SK-N-SH (cell line): ENCODE measurements at regions not wholly inside any gene's neighbourhood (a gene's known extent, or its start where the extent isn't known, plus 50 kb on each side); places are given as distances from the start of the nearest gene placed in this dataset.

Source experiments
- CTCF ChIA-PET: fragments of 300-600, 350-600 bp; formaldehyde crosslinking; extraction: SDS; loops from one replicate; lab custom pipeline; 2021; lab: Yijun Ruan, JAX
- POLR2A ChIA-PET: fragments of 350-600 bp; sonication (Branson Sonifier 250); formaldehyde crosslinking; extraction: SDS; loops from one replicate; lab custom pipeline; 2020; ENCODE audit warnings: antibody characterized with exemption, inconsistent platforms; lab: Yijun Ruan, JAX
- DNase-seq: peaks from one replicate; pipeline ENCODE4 v3.0.0; 2012
- H2AFZ ChIP-seq: fragments of 200-600 bp; sonication (generic); 2 replicates; pipeline ENCODE4 v1.8.1; 2016; ENCODE audit warnings: antibody characterized with exemption, mild to moderate bottlenecking, low read depth
- H3F3A ChIP-seq: fragments of 200-600 bp; sonication (generic); replicated peaks from 2 replicates; pipeline ENCODE3; 2016; ENCODE audit warnings: antibody characterized with exemption, mild to moderate bottlenecking; ENCODE audit not compliant: insufficient read depth
- H3K27ac ChIP-seq, 2 experiments: fragments of 200-500 bp in 1 of 2; fragments of 200-600 bp in 1 of 2; sonication (Bioruptor generic) in 1 of 2; sonication (generic), shearing (Covaris generic) in 1 of 2; 2 replicates each; pipeline versions ENCODE4 v1.5.1 to v1.6.1; 2014 to 2016; ENCODE audit warnings: low read depth in 2 of 2, inconsistent platforms in 1 of 2, low read length in 1 of 2, mild to moderate bottlenecking in 1 of 2, mixed read lengths in 1 of 2
- H3K27me3 ChIP-seq: fragments of 200-600 bp; sonication (generic), shearing (Covaris generic); 2 replicates; pipeline ENCODE4 v1.6.1; 2016; ENCODE audit warnings: mixed run types; ENCODE audit not compliant: insufficient read depth
- H3K36me3 ChIP-seq, 2 experiments: fragments of 200-500 bp in 1 of 2; fragments of 200-600 bp in 1 of 2; sonication (Bioruptor generic) in 1 of 2; sonication (generic) in 1 of 2; replicated peaks in 1 of 2; 2 replicates each; pipeline versions ENCODE3 to v1.5.1; 2014 to 2016; ENCODE audit warnings: low read length in 1 of 2, mild to moderate bottlenecking in 1 of 2; ENCODE audit not compliant: insufficient read depth in 2 of 2, control insufficient read depth in 1 of 2
- H3K4me1 ChIP-seq, 2 experiments: fragments of 200-500 bp in 1 of 2; fragments of 200-600 bp in 1 of 2; sonication (Bioruptor generic) in 1 of 2; sonication (generic), shearing (Covaris generic) in 1 of 2; 2 replicates each; pipeline versions ENCODE4 v1.5.1 to v1.6.1; 2014 to 2016; ENCODE audit warnings: low read depth in 1 of 2, low read length in 1 of 2, mixed run types in 1 of 2; ENCODE audit not compliant: insufficient read depth in 2 of 2, control insufficient read depth in 1 of 2
- H3K4me2 ChIP-seq: fragments of 200-600 bp; sonication (generic), shearing (Covaris generic); 2 replicates; pipeline ENCODE4 v1.6.1; 2017; ENCODE audit warnings: mixed run types
- H3K4me3 ChIP-seq, 2 experiments: fragments of 200-500 bp in 1 of 2; fragments of 200-600 bp in 1 of 2; sonication (Bioruptor generic) in 1 of 2; sonication (generic), shearing (Covaris generic) in 1 of 2; 2 replicates each; pipeline versions ENCODE4 v1.5.1 to v1.8.1; 2014 to 2016; ENCODE audit warnings: low read depth in 2 of 2, inconsistent platforms in 1 of 2, low read length in 1 of 2, mild to moderate bottlenecking in 1 of 2, mixed read lengths in 1 of 2, moderate library complexity in 1 of 2
- H3K79me2 ChIP-seq: fragments of 200-600 bp; sonication (generic); 2 replicates; pipeline ENCODE4 v1.8.1; 2017; ENCODE audit warnings: mild to moderate bottlenecking; ENCODE audit not compliant: insufficient read depth
- H3K9ac ChIP-seq: fragments of 200-600 bp; sonication (generic); 2 replicates; pipeline ENCODE4 v1.6.1; 2017; ENCODE audit warnings: mixed run types
- H3K9me2 ChIP-seq: fragments of 200-600 bp; sonication (generic); 2 replicates; pipeline ENCODE4 v1.6.1; 2017; ENCODE audit warnings: mixed run types
- H3K9me3 ChIP-seq: fragments of 200-600 bp; sonication (generic); 2 replicates; pipeline ENCODE4 v1.6.1; 2017; ENCODE audit warnings: mixed run types, mild to moderate bottlenecking, moderate library complexity
- H4K20me1 ChIP-seq: fragments of 200-600 bp; sonication (generic); 2 replicates; pipeline ENCODE4 v1.6.1; 2017; ENCODE audit warnings: mild to moderate bottlenecking, mixed run types; ENCODE audit not compliant: insufficient read depth
- CHD2 ChIP-seq: fragments of 150-350 bp; IDR thresholded peaks from 2 replicates; pipeline ENCODE4 v1.6.1; 2018; ENCODE audit warnings: low read length; ENCODE audit not compliant: partially characterized antibody
- EZH2phosphoT487 ChIP-seq: fragments of 200-600 bp; sonication (generic); IDR thresholded peaks from 2 replicates; pipeline ENCODE4 v1.6.1; 2017; ENCODE audit warnings: low read depth, mixed run types, mild to moderate bottlenecking, antibody characterized with exemption, moderate library complexity, borderline replicate concordance
- FOXJ3 ChIP-seq: sonication (generic); formaldehyde crosslinking; IDR thresholded peaks from 2 replicates; pipeline ENCODE4 v1.5.1; 2020; ENCODE audit warnings: mild to moderate bottlenecking, missing genetic modification reagents
- GATA2 ChIP-seq: sonication (generic); formaldehyde crosslinking; IDR thresholded peaks from 2 replicates; pipeline ENCODE4 v1.5.0; 2020; ENCODE audit warnings: mild to moderate bottlenecking, missing genetic modification reagents
- POLR2AphosphoS5 ChIP-seq: IDR thresholded peaks from 2 replicates; pipeline ENCODE4 v1.6.1; 2012; ENCODE audit warnings: low read depth, low read length
- RCOR1 ChIP-seq: fragments of 150-350 bp; IDR thresholded peaks from 2 replicates; pipeline ENCODE4 v1.6.1; 2017; ENCODE audit warnings: antibody characterized with exemption, low read length
- RFX5 ChIP-seq: IDR thresholded peaks from 2 replicates; pipeline ENCODE4 v1.6.1; 2012; ENCODE audit warnings: mild to moderate bottlenecking, improper control_type of control experiment, low read length
- TCF12 ChIP-seq: IDR thresholded peaks from 2 replicates; pipeline ENCODE4 v1.4.0; 2012
- YY1 ChIP-seq: IDR thresholded peaks from 2 replicates; pipeline ENCODE4 v1.4.0; 2012; ENCODE audit warnings: low read depth, mild to moderate bottlenecking
- whole genome bisulfite sequencing: methylation state at CpG from one replicate; pipeline ENCODE4 v1.1.6; 2017; ENCODE audit warnings: low lambda C conversion rate; 5-methylcytosine and 5-hydroxymethylcytosine counted together
- TF ChIP-seq, protein P1 (sequence below): IDR thresholded peaks from 2 replicates; pipeline ENCODE4 v1.6.1; 2012; ENCODE audit warnings: mild to moderate bottlenecking, low read depth, low read length, moderate library complexity
- TF ChIP-seq, protein P2 (sequence below): fragments of 150-350 bp; IDR thresholded peaks from 2 replicates; pipeline ENCODE4 v1.6.1; 2016; ENCODE audit warnings: mild to moderate bottlenecking, low read depth, low read length
- TF ChIP-seq, protein P3 (sequence below): IDR thresholded peaks from 2 replicates; pipeline ENCODE4 v1.4.0; 2012; ENCODE audit warnings: low read depth, borderline replicate concordance
- TF ChIP-seq, protein P4 (sequence below): fragments of 200-600 bp; sonication (generic); IDR thresholded peaks from 2 replicates; pipeline ENCODE4 v1.6.1; 2017; ENCODE audit warnings: antibody characterized with exemption, mild to moderate bottlenecking, moderate library complexity
- TF ChIP-seq, protein P5 (sequence below): fragments of 150-350 bp; IDR thresholded peaks from 2 replicates; pipeline ENCODE4 v1.6.1; 2017; ENCODE audit warnings: antibody characterized with exemption, low read length, low read depth, borderline replicate concordance

DNA sequence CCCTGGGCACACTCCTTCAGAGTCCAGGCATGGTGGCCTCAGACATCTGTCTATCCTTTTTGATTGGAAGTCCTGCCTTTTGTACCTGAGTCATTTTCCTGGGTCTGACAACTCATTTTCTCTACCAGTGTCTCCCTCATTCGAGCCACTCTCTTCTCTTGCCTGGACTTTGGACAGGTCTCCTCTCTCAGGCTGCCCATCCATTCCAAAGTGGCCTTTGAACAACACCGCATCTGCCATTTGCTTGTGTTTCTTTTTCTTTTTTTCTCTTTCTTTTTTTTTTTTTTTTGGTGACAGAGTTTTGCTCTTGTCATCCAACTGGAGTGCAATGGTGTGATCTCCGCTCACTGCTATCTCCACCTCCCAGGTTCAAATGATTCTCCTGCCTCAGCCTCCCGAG lies 142.1 kb upstream of the COBL start:
- no peaks in the 10 kb centered on the region for H3K9me3 ChIP-seq
- 26% methylated on average over 4 of the region's 4 CpGs for WGBS
- no peaks in the 10 kb centered on the region for H3K36me3 ChIP-seq
- no peak overlapping the region for H3K4me3 ChIP-seq
- no peaks in the 10 kb centered on the region for H3K9me2 ChIP-seq
- DNase-seq = no peak
- no peaks in the 10 kb centered on the region for H4K20me1 ChIP-seq
- TF ChIP-seq, protein P1, sequence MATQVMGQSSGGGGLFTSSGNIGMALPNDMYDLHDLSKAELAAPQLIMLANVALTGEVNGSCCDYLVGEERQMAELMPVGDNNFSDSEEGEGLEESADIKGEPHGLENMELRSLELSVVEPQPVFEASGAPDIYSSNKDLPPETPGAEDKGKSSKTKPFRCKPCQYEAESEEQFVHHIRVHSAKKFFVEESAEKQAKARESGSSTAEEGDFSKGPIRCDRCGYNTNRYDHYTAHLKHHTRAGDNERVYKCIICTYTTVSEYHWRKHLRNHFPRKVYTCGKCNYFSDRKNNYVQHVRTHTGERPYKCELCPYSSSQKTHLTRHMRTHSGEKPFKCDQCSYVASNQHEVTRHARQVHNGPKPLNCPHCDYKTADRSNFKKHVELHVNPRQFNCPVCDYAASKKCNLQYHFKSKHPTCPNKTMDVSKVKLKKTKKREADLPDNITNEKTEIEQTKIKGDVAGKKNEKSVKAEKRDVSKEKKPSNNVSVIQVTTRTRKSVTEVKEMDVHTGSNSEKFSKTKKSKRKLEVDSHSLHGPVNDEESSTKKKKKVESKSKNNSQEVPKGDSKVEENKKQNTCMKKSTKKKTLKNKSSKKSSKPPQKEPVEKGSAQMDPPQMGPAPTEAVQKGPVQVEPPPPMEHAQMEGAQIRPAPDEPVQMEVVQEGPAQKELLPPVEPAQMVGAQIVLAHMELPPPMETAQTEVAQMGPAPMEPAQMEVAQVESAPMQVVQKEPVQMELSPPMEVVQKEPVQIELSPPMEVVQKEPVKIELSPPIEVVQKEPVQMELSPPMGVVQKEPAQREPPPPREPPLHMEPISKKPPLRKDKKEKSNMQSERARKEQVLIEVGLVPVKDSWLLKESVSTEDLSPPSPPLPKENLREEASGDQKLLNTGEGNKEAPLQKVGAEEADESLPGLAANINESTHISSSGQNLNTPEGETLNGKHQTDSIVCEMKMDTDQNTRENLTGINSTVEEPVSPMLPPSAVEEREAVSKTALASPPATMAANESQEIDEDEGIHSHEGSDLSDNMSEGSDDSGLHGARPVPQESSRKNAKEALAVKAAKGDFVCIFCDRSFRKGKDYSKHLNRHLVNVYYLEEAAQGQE = no peak
- TF ChIP-seq, protein P2, sequence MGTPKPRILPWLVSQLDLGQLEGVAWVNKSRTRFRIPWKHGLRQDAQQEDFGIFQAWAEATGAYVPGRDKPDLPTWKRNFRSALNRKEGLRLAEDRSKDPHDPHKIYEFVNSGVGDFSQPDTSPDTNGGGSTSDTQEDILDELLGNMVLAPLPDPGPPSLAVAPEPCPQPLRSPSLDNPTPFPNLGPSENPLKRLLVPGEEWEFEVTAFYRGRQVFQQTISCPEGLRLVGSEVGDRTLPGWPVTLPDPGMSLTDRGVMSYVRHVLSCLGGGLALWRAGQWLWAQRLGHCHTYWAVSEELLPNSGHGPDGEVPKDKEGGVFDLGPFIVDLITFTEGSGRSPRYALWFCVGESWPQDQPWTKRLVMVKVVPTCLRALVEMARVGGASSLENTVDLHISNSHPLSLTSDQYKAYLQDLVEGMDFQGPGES = no peak
- TF ChIP-seq, protein P3, sequence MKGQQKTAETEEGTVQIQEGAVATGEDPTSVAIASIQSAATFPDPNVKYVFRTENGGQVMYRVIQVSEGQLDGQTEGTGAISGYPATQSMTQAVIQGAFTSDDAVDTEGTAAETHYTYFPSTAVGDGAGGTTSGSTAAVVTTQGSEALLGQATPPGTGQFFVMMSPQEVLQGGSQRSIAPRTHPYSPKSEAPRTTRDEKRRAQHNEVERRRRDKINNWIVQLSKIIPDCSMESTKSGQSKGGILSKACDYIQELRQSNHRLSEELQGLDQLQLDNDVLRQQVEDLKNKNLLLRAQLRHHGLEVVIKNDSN = no peak
- TF ChIP-seq EZH2phosphoT487 (no peak), YY1 (no peak), FOXJ3 (no peak), TCF12 (no peak), RCOR1 (no peak), RFX5 (no peak), POLR2AphosphoS5 (no peak), GATA2 (CRISPR knock-in tag) (no peak), CHD2 (no peak)
- TF ChIP-seq, protein P4, sequence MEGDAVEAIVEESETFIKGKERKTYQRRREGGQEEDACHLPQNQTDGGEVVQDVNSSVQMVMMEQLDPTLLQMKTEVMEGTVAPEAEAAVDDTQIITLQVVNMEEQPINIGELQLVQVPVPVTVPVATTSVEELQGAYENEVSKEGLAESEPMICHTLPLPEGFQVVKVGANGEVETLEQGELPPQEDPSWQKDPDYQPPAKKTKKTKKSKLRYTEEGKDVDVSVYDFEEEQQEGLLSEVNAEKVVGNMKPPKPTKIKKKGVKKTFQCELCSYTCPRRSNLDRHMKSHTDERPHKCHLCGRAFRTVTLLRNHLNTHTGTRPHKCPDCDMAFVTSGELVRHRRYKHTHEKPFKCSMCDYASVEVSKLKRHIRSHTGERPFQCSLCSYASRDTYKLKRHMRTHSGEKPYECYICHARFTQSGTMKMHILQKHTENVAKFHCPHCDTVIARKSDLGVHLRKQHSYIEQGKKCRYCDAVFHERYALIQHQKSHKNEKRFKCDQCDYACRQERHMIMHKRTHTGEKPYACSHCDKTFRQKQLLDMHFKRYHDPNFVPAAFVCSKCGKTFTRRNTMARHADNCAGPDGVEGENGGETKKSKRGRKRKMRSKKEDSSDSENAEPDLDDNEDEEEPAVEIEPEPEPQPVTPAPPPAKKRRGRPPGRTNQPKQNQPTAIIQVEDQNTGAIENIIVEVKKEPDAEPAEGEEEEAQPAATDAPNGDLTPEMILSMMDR = no peak
- TF ChIP-seq, protein P5, sequence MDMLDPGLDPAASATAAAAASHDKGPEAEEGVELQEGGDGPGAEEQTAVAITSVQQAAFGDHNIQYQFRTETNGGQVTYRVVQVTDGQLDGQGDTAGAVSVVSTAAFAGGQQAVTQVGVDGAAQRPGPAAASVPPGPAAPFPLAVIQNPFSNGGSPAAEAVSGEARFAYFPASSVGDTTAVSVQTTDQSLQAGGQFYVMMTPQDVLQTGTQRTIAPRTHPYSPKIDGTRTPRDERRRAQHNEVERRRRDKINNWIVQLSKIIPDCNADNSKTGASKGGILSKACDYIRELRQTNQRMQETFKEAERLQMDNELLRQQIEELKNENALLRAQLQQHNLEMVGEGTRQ = no peak
- TF ChIP-seq, all 33 proteins: peak for 0
- Histone ChIP-seq H3K79me2 (no peaks in the 10 kb centered on the region), H3K4me2 (no peak overlapping the region), H3K4me1 (peaks cover 0 to 11% of the 10 kb centered on the region in 2 experiments; a peak in 2 of 4 replicates), H3F3A (no peaks in the 10 kb centered on the region), H3K27me3 (no peaks in the 10 kb centered on the region), H3K9ac (no peak overlapping the region), H2AFZ (no peak overlapping the region), H3K27ac (no peak overlapping the region)
- POLR2A ChIA-PET = no interaction called here
- CTCF ChIA-PET = interaction anchor here (5.7 kb wide), 1 partner anchor 28 kb away, joined by 48 read pairs; no protein-coding TSS in a partner anchor
